HFFc6 (cell line): ENCODE measurements at regions not wholly inside any gene's neighbourhood (a gene's known extent, or its start where the extent isn't known, plus 50 kb on each side); places are given as distances from the start of the nearest gene placed in this dataset.

ENCODE experiments used
- DNase-seq: peaks from one replicate; pipeline ENCODE4 v3.0.0-alpha.2; 2018
- H3K27ac Mint-ChIP-seq: 2 replicates; pipeline ENCODE4 v1.8.0; 2020; ENCODE audit warnings: mild to moderate bottlenecking, mixed read lengths
- H3K27me3 Mint-ChIP-seq: 2 replicates; pipeline ENCODE4 v1.8.0; 2021; ENCODE audit warnings: mild to moderate bottlenecking, moderate library complexity, mixed read lengths; ENCODE audit not compliant: insufficient read depth
- H3K36me3 Mint-ChIP-seq: 2 replicates; pipeline ENCODE4 v1.8.0; 2021; ENCODE audit warnings: low read depth, mixed read lengths
- H3K4me1 Mint-ChIP-seq: 2 replicates; pipeline ENCODE4 v1.8.0; 2020; ENCODE audit warnings: low read depth, mixed read lengths
- H3K4me3 Mint-ChIP-seq: 2 replicates; pipeline ENCODE4 v1.8.0; 2020; ENCODE audit warnings: mild to moderate bottlenecking, moderate library complexity, mixed read lengths
- H3K9me3 Mint-ChIP-seq: 2 replicates; pipeline ENCODE4 v1.8.0; 2020; ENCODE audit warnings: mild to moderate bottlenecking, mixed read lengths
- CTCF ChIP-seq: fragments of 200-600 bp; sonication (generic); IDR thresholded peaks from 2 replicates; pipeline ENCODE4 v1.5.0; 2021; ENCODE audit warnings: antibody characterized with exemption, mild to moderate bottlenecking

DNA sequence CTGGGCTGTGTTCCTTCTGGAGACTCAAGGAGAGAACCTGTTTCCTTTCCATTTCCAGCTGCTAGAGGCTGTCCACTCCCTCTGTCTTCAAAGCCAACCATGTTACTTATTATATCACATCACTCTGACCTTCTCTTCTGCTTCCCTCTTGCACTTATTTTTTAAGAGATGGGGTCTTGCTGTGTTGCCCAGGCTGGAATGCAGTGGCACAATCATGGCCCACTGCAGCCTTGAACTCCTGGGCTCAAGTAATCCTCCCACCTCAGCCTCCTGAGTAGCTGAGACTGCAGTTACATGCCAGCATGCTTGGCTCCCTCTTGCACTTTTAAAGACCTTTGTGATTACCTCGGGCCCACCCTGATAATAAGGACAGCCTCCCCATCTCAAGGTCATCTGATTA lies 160.0 kb upstream of the DTNBP1 start:
- H3K27me3 Mint-ChIP-seq, result no peaks in the 10 kb centered on the region; the same call in 1 of the 2 replicates
- no peak overlapping the region for H3K27ac Mint-ChIP-seq
- no peaks in the 10 kb centered on the region for H3K36me3 Mint-ChIP-seq
- H3K4me3 Mint-ChIP-seq, result no peak overlapping the region
- no peaks in the 10 kb centered on the region for H3K4me1 Mint-ChIP-seq
- peaks cover 42% of the 10 kb centered on the region for H3K9me3 Mint-ChIP-seq
- TF ChIP-seq CTCF, result no peak
- no peak for DNase-seq

- H3K4me3 Mint-ChIP-seq, result no peak overlapping the region
- H3K9me3 Mint-ChIP-seq, result peaks cover 31% of the 10 kb centered on the region; the same call in 1 of the 2 replicates
- no peak overlapping the region for H3K27ac Mint-ChIP-seq
- no peaks in the 10 kb centered on the region for H3K4me1 Mint-ChIP-seq
- H3K36me3 Mint-ChIP-seq, result no peaks in the 10 kb centered on the region
- no peaks in the 10 kb centered on the region; the same call in 1 of the 2 replicates for H3K27me3 Mint-ChIP-seq
- DNase-seq, result no peak
- no peak for TF ChIP-seq CTCF
Measured at GRCh38 chr6:15819841-15820240, 157.0 kb upstream of the DTNBP1 start.

- no peaks in the 10 kb centered on the region for H3K4me1 Mint-ChIP-seq
- no peak for DNase-seq
- H3K27ac Mint-ChIP-seq, result no peak overlapping the region
- H3K36me3 Mint-ChIP-seq, result no peaks in the 10 kb centered on the region
- peaks cover 28% of the 10 kb centered on the region; the same call in 1 of the 2 replicates for H3K9me3 Mint-ChIP-seq
- no peak overlapping the region for H3K4me3 Mint-ChIP-seq
- H3K27me3 Mint-ChIP-seq, result no peaks in the 10 kb centered on the region; the same call in 1 of the 2 replicates
- no peak for TF ChIP-seq CTCF
Measured at GRCh38 chr6:15819226-15819625, 156.4 kb upstream of the DTNBP1 start.

- Mint-ChIP-seq H3K27ac (no peak overlapping the region), H3K27me3 (no peaks in the 10 kb centered on the region; the same call in 1 of the 2 replicates), H3K9me3 (peaks cover 23% of the 10 kb centered on the region; the same call in 1 of the 2 replicates), H3K4me3 (no peak overlapping the region), H3K4me1 (no peaks in the 10 kb centered on the region), H3K36me3 (no peaks in the 10 kb centered on the region)
- DNase-seq, result no peak
- no peak for TF ChIP-seq CTCF
Measured at GRCh38 chr6:15818491-15818890, 155.7 kb upstream of the DTNBP1 start.

- no peak for DNase-seq
- Mint-ChIP-seq H3K9me3 (peaks cover 19% of the 10 kb centered on the region; the same call in 1 of the 2 replicates), H3K4me3 (no peak overlapping the region), H3K4me1 (no peaks in the 10 kb centered on the region), H3K27me3 (no peaks in the 10 kb centered on the region), H3K27ac (no peak overlapping the region), H3K36me3 (no peaks in the 10 kb centered on the region)
- no peak for TF ChIP-seq CTCF
Measured at GRCh38 chr6:15818044-15818443, 155.2 kb upstream of the DTNBP1 start.

DNA sequence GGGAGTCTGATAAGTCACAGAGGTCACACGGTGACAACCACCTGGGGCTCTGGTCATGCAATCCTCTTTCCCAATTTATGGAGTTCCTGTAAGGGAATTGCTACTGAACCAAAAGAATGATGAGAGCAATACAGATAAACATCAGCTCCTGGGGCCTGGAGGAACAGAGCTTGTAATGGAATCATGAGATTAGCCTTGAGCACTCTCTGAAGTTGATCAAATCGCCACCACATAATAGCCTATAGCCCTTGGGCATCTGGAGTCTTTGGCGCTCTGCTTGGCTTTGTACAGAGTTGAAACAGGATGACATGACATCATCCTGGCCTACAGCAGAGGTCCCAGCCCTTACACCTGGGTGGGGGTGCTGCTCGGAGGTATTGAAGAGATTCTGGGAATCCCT lies 154.3 kb upstream of the DTNBP1 start:
- Mint-ChIP-seq H3K4me1 (no peaks in the 10 kb centered on the region), H3K36me3 (no peaks in the 10 kb centered on the region), H3K9me3 (peaks cover 24% of the 10 kb centered on the region), H3K27me3 (no peaks in the 10 kb centered on the region), H3K27ac (no peak overlapping the region), H3K4me3 (no peak overlapping the region)
- DNase-seq, result no peak
- TF ChIP-seq CTCF, result no peak
